ENCODE measurements at regions not wholly inside any gene's neighbourhood (a gene's known extent, or its start where the extent isn't known, plus 50 kb on each side); places are given as distances from the start of the nearest gene placed in this dataset.

GRCh38 chr7:112882991-112883390 lies 92.8 kb upstream of the TMEM168 start:
- no peak for DNase-seq (ENCODE audit: low read depth)

GRCh38 chr7:112882511-112882910 lies 92.3 kb upstream of the TMEM168 start:
- DNase-seq (ENCODE audit: low read depth) = no peak

DNA sequence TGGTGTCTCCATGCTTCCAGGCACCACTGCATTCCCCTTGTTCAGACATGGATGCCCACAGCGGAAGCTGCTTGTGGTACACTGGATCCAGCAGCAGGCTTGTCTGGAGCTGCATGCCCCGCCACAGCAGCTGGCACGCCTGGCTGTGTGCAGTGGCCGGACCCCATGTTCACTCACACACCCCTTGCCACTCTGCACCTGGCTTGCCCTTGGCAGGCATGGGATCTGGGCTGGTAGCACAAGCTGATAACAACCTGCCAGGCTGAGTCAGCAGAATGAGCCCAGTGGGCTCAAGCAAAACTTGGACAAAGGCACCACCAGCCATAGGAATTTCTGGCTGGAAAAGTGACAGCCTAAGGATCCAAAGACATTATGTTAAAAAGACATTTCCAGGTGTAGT lies 91.8 kb upstream of the TMEM168 start:
- no peak for DNase-seq (ENCODE audit: low read depth)

GRCh38 chr7:112880818-112881418 lies 90.7 kb upstream of the TMEM168 start:
- no peak for DNase-seq (ENCODE audit: low read depth)

- DNase-seq (ENCODE audit: low read depth) = no peak
Measured at GRCh38 chr7:112877691-112878460, 87.7 kb upstream of the TMEM168 start.

GRCh38 chr7:112876877-112877276 lies 86.7 kb upstream of the TMEM168 start:
- no peak for DNase-seq (ENCODE audit: low read depth)

DNA sequence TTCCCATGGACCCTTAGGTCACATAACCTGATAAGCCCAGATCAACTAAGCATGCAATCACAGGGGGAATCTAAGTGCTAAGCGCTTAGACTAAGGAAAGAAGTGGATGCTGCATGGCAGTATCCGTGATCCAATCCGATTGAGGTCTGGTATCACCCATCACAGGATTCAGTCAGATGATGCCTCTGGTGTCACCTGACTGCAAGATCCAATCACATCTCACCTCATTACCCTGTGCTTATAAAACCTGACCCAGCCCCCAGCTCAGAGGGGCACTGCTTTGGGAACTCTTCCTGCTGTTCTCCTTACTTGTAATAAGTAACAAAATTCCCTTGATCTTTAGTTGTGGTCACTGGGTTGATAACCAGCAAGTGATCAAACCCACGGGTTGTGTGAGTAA lies 84.7 kb upstream of the TMEM168 start:
- no peak for DNase-seq (ENCODE audit: low read depth)

DNA sequence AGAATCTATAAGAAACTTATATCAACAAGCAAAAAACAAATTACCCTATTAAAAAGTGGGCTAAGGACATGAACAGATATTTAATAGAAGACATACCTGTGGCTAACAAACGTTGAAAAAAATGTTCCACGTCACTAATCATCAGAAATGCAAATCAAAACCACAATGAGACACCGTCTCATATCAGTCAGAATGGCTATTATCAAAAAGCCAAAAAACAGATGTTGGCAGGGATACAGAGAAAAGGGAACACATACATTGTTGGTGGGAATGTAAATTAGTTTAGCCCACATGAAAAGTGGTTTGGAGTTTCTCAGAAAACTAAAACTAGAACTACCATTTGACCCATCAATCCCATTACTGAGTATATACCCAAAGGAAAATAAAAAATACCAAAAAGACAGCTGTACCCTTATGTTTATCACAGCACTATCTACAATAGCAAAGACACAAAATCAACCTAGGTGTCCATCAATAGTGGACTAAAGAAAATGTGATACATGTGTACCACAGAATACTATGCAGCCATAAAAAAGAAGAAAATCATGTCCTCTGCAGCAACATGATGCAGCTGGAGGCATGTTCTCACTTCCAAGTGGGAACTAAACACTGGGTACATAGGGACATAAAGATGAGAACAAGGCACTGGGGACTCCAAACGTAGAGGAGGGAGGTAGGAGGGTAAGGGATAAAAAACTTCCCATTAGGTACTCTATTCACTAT lies 83.8 kb upstream of the TMEM168 start:
- DNase-seq (ENCODE audit: low read depth) = no peak

- DNase-seq (ENCODE audit: low read depth) = peak; percentile 52
Measured at GRCh38 chr7:112869111-112869774, 79.0 kb upstream of the TMEM168 start.

DNA sequence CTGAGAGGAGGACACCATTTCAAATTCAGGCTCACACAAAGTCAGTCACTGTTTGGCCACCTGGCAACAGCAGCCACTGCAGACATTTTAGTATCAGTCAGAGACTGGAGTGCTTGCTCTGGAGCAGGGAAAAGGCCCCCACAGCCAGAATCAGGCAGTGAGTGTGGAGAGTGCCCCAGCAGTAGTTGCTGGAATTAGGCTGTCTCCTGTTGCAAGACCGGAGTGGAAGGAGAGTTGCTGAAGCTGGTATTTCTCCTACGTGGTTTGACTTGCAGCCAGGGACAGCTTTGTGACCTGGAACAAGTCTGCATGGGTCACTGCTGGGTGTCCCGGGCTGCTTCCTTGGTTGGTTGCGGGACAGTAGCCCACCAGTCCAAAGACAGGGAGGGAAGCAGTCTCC lies 78.4 kb upstream of the TMEM168 start:
- DNase-seq (ENCODE audit: low read depth) = no peak

GRCh38 chr7:112866424-112866823 lies 76.2 kb upstream of the TMEM168 start:
- DNase-seq (ENCODE audit: low read depth) = peak; percentile 21

GRCh38 chr7:112864380-112864779 lies 74.2 kb upstream of the TMEM168 start:
- no peak for DNase-seq (ENCODE audit: low read depth)

DNA sequence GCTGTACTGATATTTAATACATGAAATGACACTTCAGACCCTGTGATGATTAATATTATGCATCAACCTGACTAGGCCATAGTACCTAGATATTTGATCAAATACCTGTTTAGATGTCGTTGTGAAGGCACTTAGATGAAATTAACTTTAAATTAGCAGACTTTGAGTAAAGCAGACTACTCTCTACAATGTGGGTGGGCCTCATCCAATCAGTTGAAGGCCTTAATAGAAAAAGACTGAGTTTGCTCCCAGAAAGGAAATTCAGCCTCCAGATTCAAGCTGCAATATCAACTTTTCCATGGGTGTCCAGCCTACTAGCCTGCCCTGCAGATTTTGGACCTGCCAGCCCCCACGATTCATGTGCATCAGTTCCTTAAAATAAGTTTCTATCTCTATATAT lies 68.6 kb upstream of the TMEM168 start:
- no peak for DNase-seq (ENCODE audit: low read depth)

- no peak for DNase-seq (ENCODE audit: low read depth)
Measured at GRCh38 chr7:112855227-112855626, 65.0 kb upstream of the TMEM168 start.

- no peak for DNase-seq (ENCODE audit: low read depth)
Measured at GRCh38 chr7:112854169-112854568, 64.0 kb upstream of the TMEM168 start.

DNA sequence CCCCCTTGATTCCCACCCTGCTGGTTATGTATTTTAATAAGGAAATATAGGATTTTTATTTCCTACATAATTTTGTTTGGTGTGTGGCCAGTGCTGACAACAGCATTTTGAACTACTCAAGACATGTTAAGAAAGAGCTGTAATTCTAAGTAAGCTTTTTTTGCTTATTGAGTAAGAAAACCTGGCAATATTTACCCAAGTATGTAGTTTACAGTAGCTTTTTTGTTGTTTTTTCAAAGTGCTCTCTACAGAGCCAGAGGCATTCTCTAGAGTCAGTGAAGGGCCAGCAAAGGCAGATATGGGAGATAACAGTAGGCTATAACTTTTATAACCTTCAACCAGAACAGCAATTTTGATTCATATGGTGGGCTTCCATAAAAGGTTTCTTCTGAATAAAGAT lies 63.2 kb upstream of the TMEM168 start:
- DNase-seq (ENCODE audit: low read depth) = no peak

GRCh38 chr7:112843151-112843550 lies 53.0 kb upstream of the TMEM168 start:
- no peak for DNase-seq (ENCODE audit: low read depth)

Measured in LHCN-M2 (cell line).